GM12801 (cell line): ENCODE measurements at regions not wholly inside any gene's neighbourhood (a gene's known extent, or its start where the extent isn't known, plus 50 kb on each side); places are given as distances from the start of the nearest gene placed in this dataset.

Experiments
- CTCF ChIP-seq: IDR thresholded peaks from one replicate; pipeline ENCODE4 v1.5.1; 2011; ENCODE audit warnings: control low read depth; ENCODE audit not compliant: insufficient read length; ENCODE audit errors: extremely low read depth

DNA sequence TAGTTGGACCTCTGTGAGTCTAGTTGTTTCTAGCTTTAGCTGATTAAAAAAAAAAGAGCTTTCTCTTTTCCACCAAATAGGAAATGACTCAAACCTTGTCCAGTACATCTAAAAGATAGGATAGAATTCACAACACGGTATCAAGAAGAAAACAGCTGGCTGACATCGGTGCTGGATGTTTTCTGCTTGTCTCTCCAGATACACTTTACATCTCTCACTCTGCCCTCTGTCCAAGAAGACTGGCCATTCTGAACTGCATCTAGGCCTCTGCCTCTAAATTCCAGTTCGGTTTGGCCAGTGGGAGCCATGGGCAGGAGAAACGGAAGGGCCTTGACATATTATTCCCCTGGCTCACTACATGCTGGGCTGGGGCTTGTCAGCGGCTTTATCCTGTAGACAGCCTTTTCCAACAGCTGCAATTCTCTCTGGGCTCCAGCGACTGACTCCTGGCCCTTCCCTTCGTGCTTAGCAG, 57.3 kb upstream of the SHISA3 start:
- TF ChIP-seq CTCF = no peak

DNA sequence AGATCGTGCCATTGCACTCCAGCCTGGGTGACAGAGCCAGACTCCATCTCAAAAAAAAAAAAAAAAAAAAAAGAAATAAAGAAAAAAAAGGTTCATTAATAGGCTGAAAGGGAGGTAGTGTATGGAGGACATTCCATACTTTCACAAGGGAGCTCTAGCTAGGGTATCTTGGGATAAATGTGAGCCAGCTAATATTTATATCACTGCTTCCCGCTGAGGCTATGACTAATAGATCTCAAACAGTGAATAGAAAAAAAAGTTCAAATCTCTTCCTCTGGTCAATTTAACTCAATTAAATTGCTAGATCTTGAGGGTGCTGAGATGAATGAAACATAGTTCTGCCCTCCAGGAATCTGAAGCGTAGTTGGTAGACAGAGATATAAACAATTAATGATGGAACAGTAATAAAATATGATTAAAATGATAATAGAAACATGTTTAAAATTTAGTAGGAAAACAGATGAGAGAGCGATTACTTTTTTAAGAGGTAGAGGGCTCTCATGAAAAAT, 55.7 kb upstream of the SHISA3 start:
- TF ChIP-seq CTCF = no peak

DNA sequence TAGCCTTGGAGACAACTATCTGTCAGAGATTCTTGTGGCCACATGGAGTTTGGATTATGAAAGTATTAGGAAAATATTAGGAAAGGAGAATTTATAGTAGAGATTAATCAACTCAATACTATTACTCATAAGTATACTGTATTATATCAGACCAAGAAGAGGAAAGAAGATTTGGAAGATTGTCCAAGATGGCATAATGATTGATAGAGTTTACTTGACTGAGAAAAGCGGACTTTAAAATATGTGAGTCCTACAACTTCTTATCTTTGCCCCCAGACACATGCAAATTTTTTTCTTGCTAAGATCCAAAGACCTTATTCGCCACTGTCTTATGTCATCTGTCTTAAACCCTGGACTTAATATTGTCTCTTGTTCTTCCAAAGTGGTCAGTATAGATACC, 54.8 kb upstream of the SHISA3 start:
- no peak for TF ChIP-seq CTCF

DNA sequence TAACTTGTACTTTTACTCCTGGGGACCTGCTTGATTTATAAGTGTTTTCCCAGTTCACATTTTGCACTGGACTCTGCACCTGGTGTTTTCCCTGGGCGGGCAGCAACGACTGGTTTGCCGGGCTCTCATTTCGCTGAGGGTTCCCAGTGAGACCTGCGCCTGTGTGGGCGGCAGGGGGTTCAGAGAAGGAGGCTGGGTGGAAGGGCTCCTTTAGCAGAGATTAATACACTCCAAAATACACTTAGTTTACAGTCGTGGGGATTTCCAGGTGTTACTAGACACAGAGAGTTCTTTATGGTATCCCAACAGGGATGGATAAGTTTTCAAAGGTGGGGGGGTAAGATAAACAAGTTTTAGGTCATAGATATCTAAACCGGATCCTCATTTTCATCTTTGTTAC, 53.0 kb upstream of the SHISA3 start:
- TF ChIP-seq CTCF = no peak

- no peak for TF ChIP-seq CTCF
Observed at GRCh38 chr4:42344749-42345148, 52.5 kb upstream of the SHISA3 start.

DNA sequence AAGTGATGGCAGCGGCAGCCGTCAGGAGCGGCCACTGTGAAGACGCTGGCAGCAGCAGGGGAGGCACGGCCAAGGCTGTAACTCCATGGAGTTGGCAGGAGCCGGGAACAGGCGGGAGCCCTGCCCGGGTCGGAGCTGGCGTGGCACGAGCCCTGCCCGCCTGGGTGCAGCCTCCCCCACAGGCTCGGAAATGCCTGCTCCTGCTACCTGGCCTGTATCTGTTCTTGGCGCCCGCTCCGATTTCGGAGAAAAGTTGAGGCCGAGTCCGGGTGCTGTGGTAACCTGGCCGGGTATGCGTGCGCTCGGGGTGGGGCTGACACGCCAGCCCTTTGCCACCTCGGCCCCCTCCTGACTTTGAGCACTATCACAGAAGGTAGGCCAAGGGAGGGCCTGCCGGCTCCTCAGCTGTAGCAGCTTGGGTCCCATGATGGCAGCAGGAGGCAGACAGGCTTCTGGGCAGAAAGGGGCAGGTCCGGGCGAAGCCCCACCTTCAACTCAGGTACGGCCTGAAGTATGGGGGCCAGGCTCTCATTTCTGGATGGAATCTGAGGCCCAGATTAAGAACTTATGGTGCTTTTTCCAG, 51.2 kb upstream of the SHISA3 start:
- no peak for TF ChIP-seq CTCF

DNA sequence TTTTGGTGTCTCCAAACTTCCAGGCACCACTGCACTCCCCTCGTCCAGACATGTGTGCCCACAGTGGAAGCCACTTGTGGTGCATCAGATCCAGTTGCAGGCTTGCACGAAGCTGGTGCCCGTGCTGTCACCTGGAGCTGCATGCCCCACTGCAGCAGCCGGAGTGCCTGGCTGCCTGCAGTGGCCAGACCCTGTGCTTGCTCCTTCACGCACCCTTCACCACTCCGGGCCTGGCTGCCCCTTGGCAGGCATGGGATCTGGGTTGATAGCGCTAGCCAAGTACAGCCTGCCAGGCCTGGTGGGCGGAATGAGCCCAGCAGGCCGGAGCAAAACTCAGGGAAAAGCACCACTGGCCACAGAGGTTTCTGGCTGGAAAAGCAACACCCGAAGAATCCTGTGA, 50.2 kb upstream of the SHISA3 start:
- no peak for TF ChIP-seq CTCF
